ENCODE measurements at regions not wholly inside any gene's neighbourhood (a gene's known extent, or its start where the extent isn't known, plus 50 kb on each side); places are given as distances from the start of the nearest gene placed in this dataset.
"Not testable (repeated sequence)": the region's sequence is repeated elsewhere in the genome, so short reads cannot be mapped to it uniquely, and the experiment has no call there.

- not testable (repeated sequence) for H3K4me1 Mint-ChIP-seq (ENCODE audit: low read depth); DNase-seq; H3K36me3 Mint-ChIP-seq (ENCODE audit: low read depth); H3K27ac Mint-ChIP-seq; H3K4me3 Mint-ChIP-seq; H3K27me3 Mint-ChIP-seq; H3K9me3 Mint-ChIP-seq
Measured at GRCh38 chr9:42342297-42342696, 158.8 kb downstream of the SPATA31A6 start.

- H3K27me3 Mint-ChIP-seq; H3K27ac Mint-ChIP-seq; DNase-seq; H3K4me3 Mint-ChIP-seq; H3K9me3 Mint-ChIP-seq; H3K4me1 Mint-ChIP-seq (ENCODE audit: low read depth); H3K36me3 Mint-ChIP-seq (ENCODE audit: low read depth): not testable (repeated sequence)
Measured at GRCh38 chr9:42344508-42344907, 161.0 kb downstream of the SPATA31A6 start.

- H3K27ac Mint-ChIP-seq; H3K4me1 Mint-ChIP-seq (ENCODE audit: low read depth); DNase-seq; H3K27me3 Mint-ChIP-seq; H3K4me3 Mint-ChIP-seq; H3K36me3 Mint-ChIP-seq (ENCODE audit: low read depth); H3K9me3 Mint-ChIP-seq: not testable (repeated sequence)
Measured at GRCh38 chr9:42346916-42347315, 163.5 kb downstream of the SPATA31A6 start.

- H3K9me3 Mint-ChIP-seq; H3K27ac Mint-ChIP-seq; H3K4me3 Mint-ChIP-seq; H3K27me3 Mint-ChIP-seq; H3K36me3 Mint-ChIP-seq (ENCODE audit: low read depth); H3K4me1 Mint-ChIP-seq (ENCODE audit: low read depth); DNase-seq: not testable (repeated sequence)
Measured at GRCh38 chr9:42349181-42349580, 165.7 kb downstream of the SPATA31A6 start.

- not testable (repeated sequence) for H3K4me3 Mint-ChIP-seq
Measured at GRCh38 chr9:42350412-42350811, 167.0 kb downstream of the SPATA31A6 start.

GRCh38 chr9:42357604-42358373 lies 174.3 kb downstream of the SPATA31A6 start:
- not testable (repeated sequence) for H3K9me3 Mint-ChIP-seq; H3K27ac Mint-ChIP-seq; H3K4me1 Mint-ChIP-seq (ENCODE audit: low read depth); DNase-seq; H3K4me3 Mint-ChIP-seq; H3K36me3 Mint-ChIP-seq (ENCODE audit: low read depth)
- peaks cover 28% of the 10 kb centered on the region for H3K27me3 Mint-ChIP-seq

More at GRCh38 chr9:42350412-42350811, 167.0 kb downstream of the SPATA31A6 start:
- not testable (repeated sequence) for H3K27ac Mint-ChIP-seq; H3K9me3 Mint-ChIP-seq; DNase-seq; H3K4me1 Mint-ChIP-seq (ENCODE audit: low read depth); H3K27me3 Mint-ChIP-seq; H3K36me3 Mint-ChIP-seq (ENCODE audit: low read depth)

- not testable (repeated sequence) for H3K36me3 Mint-ChIP-seq (ENCODE audit: low read depth); DNase-seq; H3K4me1 Mint-ChIP-seq (ENCODE audit: low read depth); H3K27ac Mint-ChIP-seq; H3K4me3 Mint-ChIP-seq; H3K9me3 Mint-ChIP-seq
- peaks cover 30% of the 10 kb centered on the region for H3K27me3 Mint-ChIP-seq
Measured at GRCh38 chr9:42358626-42359247, 175.3 kb downstream of the SPATA31A6 start.

GRCh38 chr9:42364410-42365243 lies 181.2 kb downstream of the SPATA31A6 start:
- peaks cover 15% of the 10 kb centered on the region for H3K27me3 Mint-ChIP-seq
- not testable (repeated sequence) for H3K9me3 Mint-ChIP-seq; H3K27ac Mint-ChIP-seq; H3K4me1 Mint-ChIP-seq (ENCODE audit: low read depth); H3K4me3 Mint-ChIP-seq; DNase-seq; H3K36me3 Mint-ChIP-seq (ENCODE audit: low read depth)

GRCh38 chr9:42365244-42365945 lies 181.9 kb downstream of the SPATA31A6 start:
- not testable (repeated sequence) for H3K27ac Mint-ChIP-seq; DNase-seq; H3K4me1 Mint-ChIP-seq (ENCODE audit: low read depth)

GRCh38 chr9:42368279-42368881 lies 184.9 kb downstream of the SPATA31A6 start:
- not testable (repeated sequence) for H3K36me3 Mint-ChIP-seq (ENCODE audit: low read depth); H3K9me3 Mint-ChIP-seq; H3K4me3 Mint-ChIP-seq; H3K27ac Mint-ChIP-seq; DNase-seq; H3K27me3 Mint-ChIP-seq; H3K4me1 Mint-ChIP-seq (ENCODE audit: low read depth)

More at GRCh38 chr9:42365244-42365945, 181.9 kb downstream of the SPATA31A6 start:
- H3K9me3 Mint-ChIP-seq; H3K36me3 Mint-ChIP-seq (ENCODE audit: low read depth); H3K4me3 Mint-ChIP-seq: not testable (repeated sequence)
- H3K27me3 Mint-ChIP-seq = peaks cover 10% of the 10 kb centered on the region

- not testable (repeated sequence) for H3K4me3 Mint-ChIP-seq; H3K27ac Mint-ChIP-seq; H3K4me1 Mint-ChIP-seq (ENCODE audit: low read depth); H3K36me3 Mint-ChIP-seq (ENCODE audit: low read depth); DNase-seq; H3K9me3 Mint-ChIP-seq; H3K27me3 Mint-ChIP-seq
Measured at GRCh38 chr9:42370172-42370571, 186.7 kb downstream of the SPATA31A6 start.

GRCh38 chr9:42371417-42371816 lies 188.0 kb downstream of the SPATA31A6 start:
- DNase-seq; H3K27me3 Mint-ChIP-seq; H3K36me3 Mint-ChIP-seq (ENCODE audit: low read depth); H3K4me3 Mint-ChIP-seq; H3K4me1 Mint-ChIP-seq (ENCODE audit: low read depth); H3K27ac Mint-ChIP-seq; H3K9me3 Mint-ChIP-seq: not testable (repeated sequence)

- H3K9me3 Mint-ChIP-seq = peaks cover 13% of the 10 kb centered on the region
- H3K4me3 Mint-ChIP-seq; H3K4me1 Mint-ChIP-seq (ENCODE audit: low read depth); H3K27me3 Mint-ChIP-seq; H3K27ac Mint-ChIP-seq; DNase-seq; H3K36me3 Mint-ChIP-seq (ENCODE audit: low read depth): not testable (repeated sequence)
Measured at GRCh38 chr9:42377530-42378417, 194.3 kb downstream of the SPATA31A6 start.
